ENCODE measurements at regions not wholly inside any gene's neighbourhood (a gene's known extent, or its start where the extent isn't known, plus 50 kb on each side); places are given as distances from the start of the nearest gene placed in this dataset.

DNA sequence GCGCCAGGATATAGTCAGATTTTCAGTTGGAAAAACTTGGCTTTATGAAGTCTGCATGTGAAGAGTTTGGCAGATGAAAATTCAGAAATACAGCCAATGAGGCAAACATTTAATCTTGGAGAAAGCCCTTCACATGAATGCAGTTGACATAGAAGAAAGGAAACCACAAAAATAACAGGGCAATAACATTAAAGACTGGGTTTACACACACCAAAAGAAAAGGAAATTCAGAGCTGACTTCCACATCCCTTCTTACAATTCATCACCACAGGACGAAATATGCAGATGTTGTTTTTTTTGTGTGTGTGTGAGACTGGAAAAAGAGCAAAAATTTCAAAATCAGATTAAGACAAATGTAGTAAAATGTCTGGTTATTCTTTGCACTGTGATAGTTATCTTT is 69.8 kb upstream of the HEY2 start:
- TF ChIP-seq, protein P1, sequence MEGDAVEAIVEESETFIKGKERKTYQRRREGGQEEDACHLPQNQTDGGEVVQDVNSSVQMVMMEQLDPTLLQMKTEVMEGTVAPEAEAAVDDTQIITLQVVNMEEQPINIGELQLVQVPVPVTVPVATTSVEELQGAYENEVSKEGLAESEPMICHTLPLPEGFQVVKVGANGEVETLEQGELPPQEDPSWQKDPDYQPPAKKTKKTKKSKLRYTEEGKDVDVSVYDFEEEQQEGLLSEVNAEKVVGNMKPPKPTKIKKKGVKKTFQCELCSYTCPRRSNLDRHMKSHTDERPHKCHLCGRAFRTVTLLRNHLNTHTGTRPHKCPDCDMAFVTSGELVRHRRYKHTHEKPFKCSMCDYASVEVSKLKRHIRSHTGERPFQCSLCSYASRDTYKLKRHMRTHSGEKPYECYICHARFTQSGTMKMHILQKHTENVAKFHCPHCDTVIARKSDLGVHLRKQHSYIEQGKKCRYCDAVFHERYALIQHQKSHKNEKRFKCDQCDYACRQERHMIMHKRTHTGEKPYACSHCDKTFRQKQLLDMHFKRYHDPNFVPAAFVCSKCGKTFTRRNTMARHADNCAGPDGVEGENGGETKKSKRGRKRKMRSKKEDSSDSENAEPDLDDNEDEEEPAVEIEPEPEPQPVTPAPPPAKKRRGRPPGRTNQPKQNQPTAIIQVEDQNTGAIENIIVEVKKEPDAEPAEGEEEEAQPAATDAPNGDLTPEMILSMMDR (conservative IDR thresholded peaks at IDR 0.05; ENCODE audit: low read depth, low read length), result no peak
- TF ChIP-seq EZH2 (IDR thresholded peaks at IDR 0.05; ENCODE audit: low read length, unreplicated experiment), result no peak

All from PC-3 (cell line).